ENCODE measurements at regions not wholly inside any gene's neighbourhood (a gene's known extent, or its start where the extent isn't known, plus 50 kb on each side); places are given as distances from the start of the nearest gene placed in this dataset.
A peak's percentile ranks its signal among the peaks of the same experiment; 100 is the strongest.

- TF ChIP-seq POLR2AphosphoS5 (IDR thresholded peaks at IDR 0.05) (no peak), CTCF (IDR thresholded peaks at IDR 0.05) (no peak), EP300 (IDR thresholded peaks at IDR 0.05; ENCODE audit: low read depth) (no peak), POLR2A (IDR thresholded peaks at IDR 0.05) (no peak)
- Histone ChIP-seq H3K4me1 (no peaks in the 10 kb centered on the region), H3K4me3 (no peak overlapping the region), H3K27me3 (no peaks in the 10 kb centered on the region), H3K9me3 (no peaks in the 10 kb centered on the region), H3K36me3 (no peaks in the 10 kb centered on the region), H3K27ac (no peak overlapping the region)
- intact Hi-C loops (cut with DNase I; ENCODE audit: low total_unique reads): no loop called here
- in situ Hi-C loops (cut with MboI; ENCODE audit: low pct_ligation_motif_present in 1 of 4, low pct_unique_long_range_greater_than_20kb in 1 of 4, low sequenced_read_pairs in 3 of 4): loop anchor here in 1 of 4 donors (25.0 kb wide), 1 partner anchor 358 kb away; no protein-coding TSS in a partner anchor
- 91 to 93% methylated on average over 2 of the region's 2 CpGs for WGBS, 2 donors (ENCODE audit: low coverage in 1 of 2)
- no peak for DNase-seq
These were observed 188.8 kb downstream of the JCAD start for GRCh38 chr10:29870522-29871044.

GRCh38 chr10:29869593-29869992 is 189.8 kb downstream of the JCAD start:
- DNase-seq: no peak
- intact Hi-C loops (cut with DNase I; ENCODE audit: low total_unique reads) (loop anchor here (10.0 kb wide), 1 partner anchor 95 kb away; no protein-coding TSS in a partner anchor), in situ Hi-C loops (cut with MboI; ENCODE audit: low pct_ligation_motif_present in 1 of 4, low pct_unique_long_range_greater_than_20kb in 1 of 4, low sequenced_read_pairs in 3 of 4) (loop anchor here in 1 of 4 donors (25.0 kb wide), 1 partner anchor 357 kb away; no protein-coding TSS in a partner anchor)
- no peaks in the 10 kb centered on the region for H3K36me3 ChIP-seq
- no peaks in the 10 kb centered on the region for H3K9me3 ChIP-seq
- peak overlapping the region in 2 of 4 donors; percentile 41 to 50 for H3K27ac ChIP-seq
- H3K27me3 ChIP-seq: no peaks in the 10 kb centered on the region
- no peaks in the 10 kb centered on the region for H3K4me1 ChIP-seq
- 87 to 94% methylated on average over 3 to 6 of the region's 6 CpGs for WGBS, 2 donors (ENCODE audit: low coverage in 1 of 2)
- TF ChIP-seq POLR2A (IDR thresholded peaks at IDR 0.05) (no peak), POLR2AphosphoS5 (IDR thresholded peaks at IDR 0.05) (peak in 1 of 3 donors; percentile 37), EP300 (IDR thresholded peaks at IDR 0.05; ENCODE audit: low read depth) (no peak)
- H3K4me3 ChIP-seq: no peak overlapping the region

GRCh38 chr10:29866356-29866755 is 193.0 kb downstream of the JCAD start:
- no peak overlapping the region for H3K4me3 ChIP-seq
- in situ Hi-C loops (cut with MboI; ENCODE audit: low pct_ligation_motif_present in 1 of 4, low pct_unique_long_range_greater_than_20kb in 1 of 4, low sequenced_read_pairs in 3 of 4): loop anchor here in 1 of 4 donors (25.0 kb wide), 1 partner anchor 354 kb away; no protein-coding TSS in a partner anchor
- no peak for TF ChIP-seq CTCF (IDR thresholded peaks at IDR 0.05)
- TF ChIP-seq EP300 (IDR thresholded peaks at IDR 0.05; ENCODE audit: low read depth): no peak
- no peak for TF ChIP-seq POLR2A (IDR thresholded peaks at IDR 0.05)
- no peak for TF ChIP-seq POLR2AphosphoS5 (IDR thresholded peaks at IDR 0.05)
- no peaks in the 10 kb centered on the region for H3K36me3 ChIP-seq
- WGBS, 2 donors (ENCODE audit: low coverage in 1 of 2): 80% methylated on average over 1 to 2 of the region's 2 CpGs
- H3K27me3 ChIP-seq: no peaks in the 10 kb centered on the region
- H3K4me1 ChIP-seq: peaks cover 0 to 9% (median 1%) of the 10 kb centered on the region in 4 donors
- H3K27ac ChIP-seq: no peak overlapping the region
- no peak for DNase-seq
- intact Hi-C loops (cut with DNase I; ENCODE audit: low total_unique reads): loop anchor here (10.0 kb wide), 1 partner anchor 98 kb away; no protein-coding TSS in a partner anchor
- no peaks in the 10 kb centered on the region for H3K9me3 ChIP-seq

- in situ Hi-C loops (cut with MboI; ENCODE audit: low pct_ligation_motif_present in 1 of 4, low pct_unique_long_range_greater_than_20kb in 1 of 4, low sequenced_read_pairs in 3 of 4): loop anchor here in 1 of 4 donors (25.0 kb wide), 1 partner anchor 354 kb away; no protein-coding TSS in a partner anchor
- WGBS, 2 donors (ENCODE audit: low coverage in 1 of 2): 60 to 62% methylated on average over 6 of the region's 6 CpGs
- no peaks in the 10 kb centered on the region for H3K9me3 ChIP-seq
- no peaks in the 10 kb centered on the region for H3K27me3 ChIP-seq
- H3K27ac ChIP-seq: no peak overlapping the region
- H3K4me1 ChIP-seq: peaks cover 0 to 9% (median 1%) of the 10 kb centered on the region in 4 donors
- no peak for DNase-seq
- H3K36me3 ChIP-seq: no peaks in the 10 kb centered on the region
- TF ChIP-seq POLR2AphosphoS5 (IDR thresholded peaks at IDR 0.05): no peak
- TF ChIP-seq POLR2A (IDR thresholded peaks at IDR 0.05): no peak
- no peak for TF ChIP-seq EP300 (IDR thresholded peaks at IDR 0.05; ENCODE audit: low read depth)
- TF ChIP-seq CTCF (IDR thresholded peaks at IDR 0.05): no peak
- intact Hi-C loops (cut with DNase I; ENCODE audit: low total_unique reads): loop anchor here (10.0 kb wide), 1 partner anchor 99 kb away; no protein-coding TSS in a partner anchor
- H3K4me3 ChIP-seq: no peak overlapping the region
These were observed 193.6 kb downstream of the JCAD start for GRCh38 chr10:29865700-29866355.
